Ovary (tissue), 7 donors: ENCODE measurements at regions not wholly inside any gene's neighbourhood (a gene's known extent, or its start where the extent isn't known, plus 50 kb on each side); places are given as distances from the start of the nearest gene placed in this dataset.

Experiments used
- DNase-seq, 5 donors: peaks; one replicate each; pipeline ENCODE4 v3.0.0-alpha.2; 2019 to 2020
- H3K27ac ChIP-seq, 2 donors: fragments of 200-600 bp; one replicate each; pipeline versions ENCODE4 v1.5.1 to v1.8.0; 2019 to 2022
- H3K27me3 ChIP-seq: fragments of 200-600 bp; one replicate; pipeline ENCODE4 v1.8.0; 2022
- H3K36me3 ChIP-seq: fragments of 200-600 bp; sonication (generic); one replicate; pipeline ENCODE4 v1.5.1; 2019
- H3K4me1 ChIP-seq: one replicate; pipeline ENCODE4 v1.8.1; 2013; ENCODE audit warnings: mild to moderate bottlenecking, moderate library complexity; ENCODE audit not compliant: insufficient read depth
- H3K4me3 ChIP-seq: fragments of 200-600 bp; sonication (generic); one replicate; pipeline ENCODE4 v1.5.1; 2017
- H3K9me3 ChIP-seq, 2 donors: fragments of 200-600 bp in 1 of 2; sonication (generic) in 1 of 2; one replicate each; pipeline versions ENCODE4 v1.5.1 to v1.8.1; 2013 to 2019; ENCODE audit warnings: mild to moderate bottlenecking in 1 of 2, moderate library complexity in 1 of 2
- EP300 ChIP-seq: sonication (generic); formaldehyde crosslinking; IDR thresholded peaks from one replicate; pipeline ENCODE4 v1.6.1; 2017; ENCODE audit warnings: antibody characterized with exemption
- POLR2A ChIP-seq: fragments of 450-650 bp; IDR thresholded peaks from one replicate; pipeline ENCODE4 v1.6.1; 2017; ENCODE audit warnings: antibody characterized with exemption, mild to moderate bottlenecking, moderate library complexity
- WGBS, 3 donors: extraction: QIAGEN DNeasy Blood & Tissue Kit in 1 of 3; methylation state at CpG; one replicate each; pipeline versions ENCODE4 v1.1.5 to v1.1.7; 2013 to 2017; 5-methylcytosine and 5-hydroxymethylcytosine counted together
- intact Hi-C, 4 donors: fragments of 100-400 bp; cut with DNase I; formaldehyde crosslinking; loops; one replicate each; pipeline versions ENCODE4 v1.11.0 to v1.15.1; 2022 to 2023
- TF ChIP-seq, protein P1 (sequence below), 3 donors: fragments of 450-650 bp in 2 of 3; fragments of 200-600 bp in 1 of 3; IDR thresholded peaks; one replicate each; pipeline versions ENCODE4 v1.5.1 to v1.8.0; 2016 to 2022; ENCODE audit warnings: antibody characterized with exemption in 3 of 3, mild to moderate bottlenecking in 1 of 3
- donor health status: DM: no; HTN: no; CAD: no; lungs with moderate emphysema.
- donor health status: DM: no; HTN: no; CAD: no.
- donor health status: Bipolar disorder and iron deficiency.
- donor health status: DM: no; HTN: no; CAD: no.
- donor health status: DM: yes; HTN: yes; CAD: no.

DNA sequence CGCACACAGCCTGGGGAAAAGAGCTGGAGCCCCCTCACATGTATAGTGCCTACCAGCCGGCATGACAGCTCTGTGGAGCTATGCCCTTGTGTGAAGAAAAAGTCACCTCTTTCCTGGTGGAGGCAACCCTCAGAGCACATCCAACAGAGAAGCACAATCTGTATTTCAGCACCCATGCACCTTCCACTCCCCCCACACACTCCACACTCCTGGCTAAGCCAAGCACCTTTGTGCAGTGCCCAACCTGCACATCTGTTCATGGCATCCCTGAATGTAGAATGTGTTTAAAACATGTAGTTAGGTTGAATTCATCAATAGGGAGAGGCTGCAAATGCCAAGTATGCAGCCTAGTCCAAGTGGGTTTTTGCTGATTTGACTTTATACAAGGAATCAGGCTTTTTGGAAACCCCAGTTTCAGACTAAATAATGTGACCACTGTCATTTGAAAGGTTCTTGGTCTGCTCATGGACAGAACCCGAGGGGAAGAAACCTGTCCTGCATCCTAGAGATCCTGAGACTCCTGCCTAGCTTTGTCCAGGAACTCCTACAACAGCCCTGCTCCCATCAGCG is 197.1 kb downstream of the TOMM20 start:
- Histone ChIP-seq H3K4me3 (no peak overlapping the region), H3K9me3 (no peaks in the 10 kb centered on the region), H3K27me3 (no peaks in the 10 kb centered on the region), H3K27ac (no peak overlapping the region), H3K4me1 (peaks cover 2% of the 10 kb centered on the region), H3K36me3 (no peaks in the 10 kb centered on the region)
- DNase-seq = no peak
- WGBS, 3 donors = 90 to 95% (median 90%) methylated on average over 4 of the region's 4 CpGs
- intact Hi-C loops = no loop called here
- TF ChIP-seq EP300 = no peak
- TF ChIP-seq, protein P1, sequence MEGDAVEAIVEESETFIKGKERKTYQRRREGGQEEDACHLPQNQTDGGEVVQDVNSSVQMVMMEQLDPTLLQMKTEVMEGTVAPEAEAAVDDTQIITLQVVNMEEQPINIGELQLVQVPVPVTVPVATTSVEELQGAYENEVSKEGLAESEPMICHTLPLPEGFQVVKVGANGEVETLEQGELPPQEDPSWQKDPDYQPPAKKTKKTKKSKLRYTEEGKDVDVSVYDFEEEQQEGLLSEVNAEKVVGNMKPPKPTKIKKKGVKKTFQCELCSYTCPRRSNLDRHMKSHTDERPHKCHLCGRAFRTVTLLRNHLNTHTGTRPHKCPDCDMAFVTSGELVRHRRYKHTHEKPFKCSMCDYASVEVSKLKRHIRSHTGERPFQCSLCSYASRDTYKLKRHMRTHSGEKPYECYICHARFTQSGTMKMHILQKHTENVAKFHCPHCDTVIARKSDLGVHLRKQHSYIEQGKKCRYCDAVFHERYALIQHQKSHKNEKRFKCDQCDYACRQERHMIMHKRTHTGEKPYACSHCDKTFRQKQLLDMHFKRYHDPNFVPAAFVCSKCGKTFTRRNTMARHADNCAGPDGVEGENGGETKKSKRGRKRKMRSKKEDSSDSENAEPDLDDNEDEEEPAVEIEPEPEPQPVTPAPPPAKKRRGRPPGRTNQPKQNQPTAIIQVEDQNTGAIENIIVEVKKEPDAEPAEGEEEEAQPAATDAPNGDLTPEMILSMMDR (IDR thresholded peaks at IDR 0.05) = no peak
- no peak for TF ChIP-seq POLR2A

DNA sequence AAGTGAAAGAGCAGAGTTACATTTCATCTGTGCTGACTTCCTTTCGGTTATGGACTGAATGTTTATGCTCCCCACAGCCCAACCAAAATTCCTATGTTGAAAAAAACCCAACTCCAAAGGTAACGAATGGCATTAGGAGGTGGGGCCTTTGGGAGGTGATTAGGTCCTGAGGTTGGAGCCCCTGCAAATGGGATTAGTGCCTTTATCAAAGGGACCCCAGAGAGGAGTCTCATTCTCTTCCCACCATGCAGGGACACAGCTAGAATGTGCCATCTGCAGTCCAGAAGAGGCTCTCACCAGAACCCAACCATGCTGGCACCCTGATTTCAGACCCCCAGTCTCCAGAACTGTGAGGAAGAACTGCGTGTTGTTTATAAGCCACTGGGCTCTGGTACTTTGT is 199.3 kb downstream of the TOMM20 start:
- no peak for DNase-seq
- H3K4me1 ChIP-seq = peaks cover 5% of the 10 kb centered on the region
- TF ChIP-seq, protein P1 (IDR thresholded peaks at IDR 0.05) = no peak
- no peak for TF ChIP-seq EP300
- TF ChIP-seq POLR2A = no peak
- H3K9me3 ChIP-seq = no peaks in the 10 kb centered on the region
- no peak overlapping the region for H3K4me3 ChIP-seq
- H3K27me3 ChIP-seq = no peaks in the 10 kb centered on the region
- no peaks in the 10 kb centered on the region for H3K36me3 ChIP-seq
- intact Hi-C loops = loop anchor here in 1 of 4 donors (10.0 kb wide), 1 partner anchor 145 kb away; no protein-coding TSS in a partner anchor
- WGBS, 3 donors = 83 to 90% (median 87%) methylated on average over 3 of the region's 3 CpGs
- H3K27ac ChIP-seq = no peak overlapping the region

- H3K36me3 ChIP-seq = no peaks in the 10 kb centered on the region
- no peak overlapping the region for H3K27ac ChIP-seq
- no peaks in the 10 kb centered on the region for H3K9me3 ChIP-seq
- no peaks in the 10 kb centered on the region for H3K27me3 ChIP-seq
- TF ChIP-seq, protein P1 (IDR thresholded peaks at IDR 0.05) = no peak
- TF ChIP-seq POLR2A = no peak
- TF ChIP-seq EP300 = no peak
- intact Hi-C loops = loop anchor here in 1 of 4 donors (10.0 kb wide), 1 partner anchor 146 kb away; no protein-coding TSS in a partner anchor
- WGBS, 3 donors = 93 to 98% (median 97%) methylated on average over 5 of the region's 5 CpGs
- peaks cover 5% of the 10 kb centered on the region for H3K4me1 ChIP-seq
- H3K4me3 ChIP-seq = no peak overlapping the region
- DNase-seq = no peak
Measured at GRCh38 chr1:234928642-234929041, 200.0 kb downstream of the TOMM20 start.

DNA sequence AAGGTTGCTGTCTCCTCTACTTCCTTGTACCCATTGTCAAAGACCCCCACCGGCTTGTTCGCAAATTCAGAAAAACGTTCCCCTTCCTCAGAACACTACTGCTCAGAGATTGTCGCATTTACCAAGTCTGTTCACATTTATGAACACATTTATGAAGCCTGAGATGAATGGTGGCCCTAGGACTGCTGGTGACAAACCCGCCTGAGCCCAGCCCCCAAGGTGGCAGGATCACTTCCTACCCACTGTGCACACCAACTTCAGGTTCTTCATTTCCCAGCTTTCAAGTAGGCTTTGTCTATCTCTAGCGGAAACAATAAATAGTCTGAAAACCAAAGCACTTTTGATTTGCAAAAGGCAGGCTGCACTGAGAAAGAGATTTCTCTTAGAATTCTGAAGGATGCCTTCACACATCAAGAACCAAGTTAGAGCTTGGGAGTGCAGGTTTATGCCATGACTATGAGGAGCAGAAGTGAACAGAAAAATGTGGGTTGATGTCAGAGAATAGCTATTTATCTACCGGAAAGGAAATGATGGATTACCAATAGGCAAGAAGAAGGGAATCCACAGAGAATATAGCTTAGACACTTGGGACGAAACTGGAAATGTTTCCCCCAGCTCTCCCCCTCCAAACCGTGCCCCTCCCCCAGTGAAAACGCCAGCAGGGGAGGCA is 200.5 kb downstream of the TOMM20 start:
- no peaks in the 10 kb centered on the region for H3K9me3 ChIP-seq
- no peak for TF ChIP-seq EP300
- TF ChIP-seq, protein P1 (IDR thresholded peaks at IDR 0.05) = no peak
- no peak for TF ChIP-seq POLR2A
- intact Hi-C loops = loop anchor here in 1 of 4 donors (10.0 kb wide), 1 partner anchor 147 kb away; no protein-coding TSS in a partner anchor
- peaks cover 5% of the 10 kb centered on the region for H3K4me1 ChIP-seq
- 80 to 82% (median 81%) methylated on average over 10 of the region's 10 CpGs for WGBS, 3 donors
- DNase-seq = no peak
- no peaks in the 10 kb centered on the region for H3K27me3 ChIP-seq
- no peak overlapping the region for H3K27ac ChIP-seq
- no peaks in the 10 kb centered on the region for H3K36me3 ChIP-seq
- no peak overlapping the region for H3K4me3 ChIP-seq
